GM13976 (cell line): ENCODE measurements at regions not wholly inside any gene's neighbourhood (a gene's known extent, or its start where the extent isn't known, plus 50 kb on each side); places are given as distances from the start of the nearest gene placed in this dataset.

Experiments
- DNase-seq: peaks from one replicate; pipeline ENCODE4 v3.0.0; 2012; ENCODE audit warnings: low spot score
- CTCF ChIP-seq: IDR thresholded peaks from 2 replicates; pipeline ENCODE4 v1.5.1; 2012; ENCODE audit warnings: borderline replicate concordance, mild to moderate bottlenecking; ENCODE audit not compliant: insufficient read depth; ENCODE audit errors: extremely low read depth, missing control alignments, control extremely low read depth
- in situ Hi-C: fragments of 300-500 bp; cut with MboI; formaldehyde crosslinking; loops from one replicate; pipeline ENCODE4 v1.12.0; 2022; ENCODE audit warnings: low sequenced_read_pairs, mixed read lengths, inconsistent platforms; ENCODE audit not compliant: unreplicated experiment

GRCh38 chr17:12357600-12357999, 308.1 kb upstream of the MYOCD start:
- no peak for TF ChIP-seq CTCF
- in situ Hi-C loops = no loop called here
- no peak for DNase-seq

- in situ Hi-C loops = no loop called here
- no peak for DNase-seq
- TF ChIP-seq CTCF = no peak
Observed at GRCh38 chr17:12358477-12358876, 307.2 kb upstream of the MYOCD start.

GRCh38 chr17:12362853-12363455, 302.7 kb upstream of the MYOCD start:
- TF ChIP-seq CTCF = no peak
- no peak for DNase-seq
- in situ Hi-C loops = no loop called here

DNA sequence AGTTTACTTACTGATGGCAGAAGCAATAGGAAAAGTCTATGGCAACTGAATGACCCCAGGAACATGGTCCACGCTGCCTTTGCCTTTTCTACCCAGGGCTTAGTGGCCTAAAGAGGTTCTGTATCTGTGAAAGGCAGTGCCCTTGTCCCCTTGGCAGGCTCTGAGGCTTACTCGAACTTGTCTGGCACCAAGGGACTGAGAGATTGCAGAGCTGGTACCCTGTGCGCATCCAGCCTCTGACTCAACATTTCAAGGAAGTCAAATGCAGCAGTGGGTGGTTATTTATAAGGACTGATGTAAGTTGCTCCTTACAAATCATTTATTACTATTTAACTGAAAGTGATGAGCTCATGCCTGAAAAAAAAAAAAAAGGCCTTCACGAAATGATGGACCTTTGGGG, 299.9 kb upstream of the MYOCD start:
- in situ Hi-C loops = no loop called here
- DNase-seq = no peak
- no peak for TF ChIP-seq CTCF

DNA sequence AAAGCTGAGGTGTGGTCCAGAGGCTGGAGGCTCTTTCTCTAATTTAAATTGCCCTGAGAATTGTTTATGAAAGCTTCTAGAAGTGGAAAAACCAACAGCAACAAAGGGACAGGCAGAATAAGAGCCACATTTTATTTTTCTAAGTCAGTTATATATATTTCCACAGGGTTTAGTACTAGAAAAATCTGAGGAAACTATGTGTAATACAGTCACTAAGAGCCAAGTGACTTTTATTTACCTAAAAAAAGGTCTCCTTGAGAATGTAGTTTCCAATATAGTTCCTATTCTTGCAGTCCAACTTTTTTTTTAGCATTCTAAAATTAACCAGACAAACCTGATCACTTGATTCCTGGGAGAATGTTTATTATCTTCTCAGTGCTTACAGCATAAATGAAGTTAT, 296.6 kb upstream of the MYOCD start:
- DNase-seq = no peak
- in situ Hi-C loops = no loop called here
- TF ChIP-seq CTCF = no peak

DNA sequence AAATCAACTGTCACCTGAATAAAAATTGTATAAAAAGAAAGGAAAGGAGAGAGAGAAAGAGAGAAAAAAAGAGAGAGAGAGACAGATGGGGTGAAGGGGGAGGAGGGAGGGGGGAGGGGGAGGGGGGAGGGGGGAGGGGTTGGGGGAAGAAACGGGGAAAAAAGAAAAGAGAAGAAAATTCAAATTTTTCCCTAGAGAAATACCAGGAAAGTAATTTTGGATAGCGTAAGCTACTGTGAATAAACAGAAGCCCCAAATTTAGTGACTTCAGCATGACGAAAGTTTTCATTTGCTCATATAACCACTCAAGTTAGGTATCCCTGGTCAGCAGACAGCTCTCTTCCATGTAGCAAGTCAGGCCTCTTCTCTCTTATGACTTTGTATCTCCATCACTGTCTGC, 289.4 kb upstream of the MYOCD start:
- in situ Hi-C loops = no loop called here
- no peak for DNase-seq

More for the DNA sequence above, 289.4 kb upstream of the MYOCD start:
- TF ChIP-seq CTCF = no peak
